ENCODE measurements at regions not wholly inside any gene's neighbourhood (a gene's known extent, or its start where the extent isn't known, plus 50 kb on each side); places are given as distances from the start of the nearest gene placed in this dataset.

- H3K36me3 ChIP-seq = no peaks in the 10 kb centered on the region
- TF ChIP-seq POLR2A (IDR thresholded peaks at IDR 0.05) (no peak), CTCF (IDR thresholded peaks at IDR 0.05) (no peak)
- no peaks in the 10 kb centered on the region for H3K27me3 ChIP-seq
- H3K4me1 ChIP-seq = no peaks in the 10 kb centered on the region
- ATAC-seq (no peak), DNase-seq (peak in 1 of 3 donors; percentile 23)
- no peaks in the 10 kb centered on the region for H3K9me3 ChIP-seq
- no peak overlapping the region for H3K27ac ChIP-seq
- intact Hi-C loops (cut with DNase I) = no loop called here
- 76% methylated on average over 5 of the region's 14 CpGs for WGBS (ENCODE audit: insufficient coverage, low coverage, low lambda C conversion rate, missing lambda C conversion rate)
- no peak overlapping the region for H3K4me3 ChIP-seq
Measured at GRCh38 chr2:238571661-238572372, 145.1 kb downstream of the ASB1 start.

GRCh38 chr2:238573065-238573778 is 146.5 kb downstream of the ASB1 start:
- Histone ChIP-seq H3K27ac (no peak overlapping the region), H3K27me3 (no peaks in the 10 kb centered on the region), H3K9me3 (no peaks in the 10 kb centered on the region), H3K4me1 (no peaks in the 10 kb centered on the region), H3K4me3 (no peak overlapping the region), H3K36me3 (no peaks in the 10 kb centered on the region)
- intact Hi-C loops (cut with DNase I) = no loop called here
- TF ChIP-seq CTCF (IDR thresholded peaks at IDR 0.05) = peak; percentile 29 to 54 (median 38)
- TF ChIP-seq POLR2A (IDR thresholded peaks at IDR 0.05) = no peak
- peak in 1 of 3 donors; percentile 45 for DNase-seq
- WGBS (ENCODE audit: insufficient coverage, low coverage, low lambda C conversion rate, missing lambda C conversion rate) = 30% methylated on average over 2 of the region's 9 CpGs
- ATAC-seq = peak; percentile 32 to 69 (median 60)

- ATAC-seq = no peak
- no peak for TF ChIP-seq POLR2A (IDR thresholded peaks at IDR 0.05)
- no peak for TF ChIP-seq CTCF (IDR thresholded peaks at IDR 0.05)
- Histone ChIP-seq H3K4me1 (no peaks in the 10 kb centered on the region), H3K36me3 (no peaks in the 10 kb centered on the region), H3K27ac (no peak overlapping the region), H3K9me3 (no peaks in the 10 kb centered on the region), H3K27me3 (no peaks in the 10 kb centered on the region), H3K4me3 (no peak overlapping the region)
- intact Hi-C loops (cut with DNase I) = no loop called here
- peak in 1 of 3 donors; percentile 39 for DNase-seq
- 73% methylated on average over 6 of the region's 12 CpGs for WGBS (ENCODE audit: insufficient coverage, low coverage, low lambda C conversion rate, missing lambda C conversion rate)
Measured at GRCh38 chr2:238573916-238574315, 147.2 kb downstream of the ASB1 start.

GRCh38 chr2:238574490-238575271 is 148.0 kb downstream of the ASB1 start:
- no peaks in the 10 kb centered on the region for H3K27me3 ChIP-seq
- TF ChIP-seq CTCF (IDR thresholded peaks at IDR 0.05) = no peak
- no peak for TF ChIP-seq POLR2A (IDR thresholded peaks at IDR 0.05)
- WGBS (ENCODE audit: insufficient coverage, low coverage, low lambda C conversion rate, missing lambda C conversion rate) = 59% methylated on average over 11 of the region's 17 CpGs
- no peak overlapping the region for H3K27ac ChIP-seq
- H3K36me3 ChIP-seq = no peaks in the 10 kb centered on the region
- no peak overlapping the region for H3K4me3 ChIP-seq
- no peaks in the 10 kb centered on the region for H3K9me3 ChIP-seq
- DNase-seq (peak in 1 of 3 donors; percentile 28), ATAC-seq (no peak)
- H3K4me1 ChIP-seq = no peaks in the 10 kb centered on the region
- intact Hi-C loops (cut with DNase I) = no loop called here
